ENCODE measurements at regions not wholly inside any gene's neighbourhood (a gene's known extent, or its start where the extent isn't known, plus 50 kb on each side); places are given as distances from the start of the nearest gene placed in this dataset.
"Not testable (repeated sequence)": the region's sequence is repeated elsewhere in the genome, so short reads cannot be mapped to it uniquely, and the experiment has no call there.

DNA sequence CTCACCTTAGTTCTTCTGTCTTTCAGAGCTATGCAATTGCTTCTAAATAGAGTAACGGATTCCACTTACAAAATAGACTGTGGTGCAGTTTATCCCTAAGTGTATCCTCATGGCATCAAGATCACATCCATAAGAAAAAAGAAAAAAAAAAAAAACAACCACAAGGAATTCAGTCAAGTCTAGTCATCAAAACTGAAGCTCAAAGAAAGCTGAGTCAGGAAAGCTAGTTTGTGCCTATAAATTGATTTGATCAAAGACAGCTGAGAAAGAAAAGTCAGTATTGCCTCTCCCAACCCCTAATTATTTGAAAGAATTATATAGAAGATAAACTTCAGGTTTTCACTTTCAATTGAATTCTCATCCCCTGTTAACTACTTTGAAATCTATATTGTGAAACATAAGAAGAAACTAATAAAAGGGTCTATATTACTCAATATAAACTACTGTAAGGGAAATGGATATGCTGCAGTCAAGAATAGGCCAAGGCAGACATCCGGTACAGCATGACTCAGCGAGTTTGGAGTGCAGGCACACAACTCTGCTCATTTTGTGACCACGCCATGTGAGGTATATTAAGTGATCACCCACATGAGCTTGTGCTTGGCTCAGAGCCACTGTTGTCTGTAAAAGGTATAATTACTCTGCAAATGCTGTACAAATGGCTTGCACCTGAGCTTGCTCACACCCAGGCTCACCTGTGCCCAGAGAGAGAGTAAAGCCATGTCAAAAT lies 568.1 kb upstream of the CRIM1 start:
- no peak for FAIRE-seq

DNA sequence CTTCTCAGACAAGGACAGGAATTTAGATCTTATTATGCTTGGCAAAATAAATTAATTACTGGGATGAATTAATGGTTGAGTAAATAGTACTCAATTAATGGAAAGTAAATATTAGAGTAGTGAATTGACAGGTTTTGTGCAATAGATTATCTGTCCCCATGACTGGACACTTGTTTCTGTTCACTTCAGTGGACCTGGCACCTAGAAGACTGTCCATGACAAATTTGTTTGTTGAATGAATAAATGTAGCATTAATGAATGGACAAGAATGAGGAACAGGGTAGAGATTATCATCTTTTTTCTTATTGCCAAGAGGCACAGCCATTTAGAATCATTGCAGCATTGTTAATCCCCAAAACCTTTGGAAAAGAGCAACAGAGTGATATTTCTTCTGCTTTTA lies 570.0 kb upstream of the CRIM1 start:
- FAIRE-seq: no peak

DNA sequence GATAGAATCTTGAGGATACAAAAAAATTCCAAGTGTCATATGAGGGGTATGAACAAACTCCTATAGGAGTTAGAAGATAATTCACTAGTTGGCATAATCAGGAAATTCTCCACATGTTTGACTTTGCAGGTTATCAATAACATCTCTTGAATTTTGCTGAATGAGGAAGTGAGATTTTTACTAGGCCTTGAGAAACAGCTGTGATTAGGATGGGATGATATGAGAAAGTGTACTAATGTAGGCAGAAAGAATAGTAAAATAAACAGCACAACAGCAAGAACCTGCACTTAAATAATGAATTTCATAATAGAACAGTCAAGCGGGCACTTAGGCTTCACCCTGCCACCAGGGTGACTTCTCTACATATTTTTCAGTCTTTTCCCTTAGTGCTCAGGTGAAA lies 570.8 kb upstream of the CRIM1 start:
- no peak for FAIRE-seq

DNA sequence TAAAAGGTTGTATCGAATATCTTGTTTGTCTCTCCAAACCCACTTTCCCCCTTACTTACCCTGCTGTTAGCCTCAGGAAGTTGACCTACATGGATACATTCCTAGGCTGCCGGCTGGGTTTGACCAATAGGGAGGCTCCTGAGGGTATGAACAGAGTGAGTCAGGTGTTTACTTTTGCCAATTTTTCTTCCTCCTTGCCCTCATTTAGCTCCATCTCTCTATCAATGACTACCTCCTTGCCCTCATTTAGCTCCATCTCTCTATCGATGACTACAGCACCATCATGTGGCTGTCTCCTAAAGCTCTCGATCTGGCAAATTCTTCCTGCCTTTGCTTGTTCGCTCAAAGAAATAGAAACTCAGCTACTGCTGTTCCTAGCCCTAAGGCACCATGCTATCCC lies 571.9 kb upstream of the CRIM1 start:
- no peak for FAIRE-seq

DNA sequence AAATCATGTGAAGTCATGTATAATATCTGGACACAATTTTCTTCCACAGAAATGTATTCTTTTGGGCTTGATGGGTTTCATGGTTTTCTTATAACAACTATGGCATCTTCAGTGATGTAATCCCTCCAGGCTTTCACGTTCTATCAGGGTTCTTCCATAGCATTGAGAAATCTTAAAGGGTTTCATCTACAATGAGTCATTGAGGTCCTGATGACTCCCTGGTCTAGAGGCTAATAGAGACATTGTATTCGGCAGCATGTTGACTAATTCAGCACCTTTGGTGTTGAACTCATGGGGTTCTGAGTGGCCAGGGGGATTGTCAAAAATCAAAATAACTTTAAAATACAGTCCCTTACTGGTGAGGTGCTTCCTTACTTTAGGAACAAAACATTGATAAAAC lies 614.0 kb upstream of the CRIM1 start:
- no peak for FAIRE-seq

DNA sequence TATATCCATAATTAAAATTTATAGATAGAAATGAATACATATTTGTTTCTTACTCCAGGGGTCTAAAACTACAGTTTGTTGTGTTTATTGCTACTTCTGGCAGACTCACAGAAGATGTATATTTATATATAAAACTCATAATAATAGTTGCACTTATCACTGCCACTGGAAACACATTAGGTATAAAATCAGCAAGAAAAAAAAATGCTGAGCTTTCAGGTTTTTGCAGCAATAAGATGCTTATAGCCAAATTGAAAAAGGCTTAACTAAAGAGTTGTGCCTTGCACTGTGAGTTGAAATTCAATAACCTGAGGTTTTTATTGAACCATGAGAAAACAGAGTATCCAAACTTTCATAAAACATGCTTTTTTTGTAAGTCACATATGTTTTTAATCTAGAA lies 623.9 kb upstream of the CRIM1 start:
- FAIRE-seq: no peak

DNA sequence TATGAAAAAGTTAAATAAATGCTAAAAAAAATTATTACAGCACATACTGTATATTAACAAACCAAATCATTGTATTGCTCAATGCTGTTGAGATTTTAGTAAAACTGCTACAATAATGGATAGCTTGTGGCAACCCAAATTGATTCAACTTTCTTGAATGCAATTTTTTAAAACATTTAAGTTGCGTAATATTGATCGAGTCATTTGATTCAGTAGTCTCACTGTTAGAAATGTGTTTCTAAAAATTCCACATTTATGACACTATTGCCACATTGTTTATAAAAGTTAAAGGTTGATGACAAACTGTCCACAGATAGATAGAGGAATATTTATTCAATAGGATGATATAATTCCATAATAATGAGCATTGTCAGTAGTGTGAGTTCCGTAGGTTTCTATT lies 640.7 kb upstream of the CRIM1 start:
- FAIRE-seq: no peak

DNA sequence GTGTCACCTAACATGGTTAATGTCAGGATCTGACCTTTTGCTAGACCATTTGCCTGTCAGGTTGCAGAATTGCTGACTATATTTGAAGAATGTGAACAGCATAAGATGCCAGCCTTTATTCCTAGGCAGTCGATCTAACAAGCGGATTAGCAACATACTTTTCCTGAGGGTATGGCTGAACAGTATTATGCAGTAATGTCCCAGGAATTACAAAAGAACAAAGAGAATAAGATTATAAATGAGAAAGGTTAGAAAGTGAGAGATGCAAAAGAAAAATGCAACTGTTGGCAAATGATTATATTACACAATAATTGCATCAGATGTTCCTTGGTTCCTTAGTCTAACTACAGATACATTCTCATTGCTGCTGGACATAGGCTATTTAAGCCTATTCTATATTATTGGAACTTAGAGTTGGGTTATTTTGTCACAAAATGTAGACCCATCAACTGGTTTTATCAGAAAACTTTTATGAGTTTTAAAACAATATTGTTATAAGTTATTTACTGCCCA lies 647.1 kb upstream of the CRIM1 start:
- no peak for FAIRE-seq

DNA sequence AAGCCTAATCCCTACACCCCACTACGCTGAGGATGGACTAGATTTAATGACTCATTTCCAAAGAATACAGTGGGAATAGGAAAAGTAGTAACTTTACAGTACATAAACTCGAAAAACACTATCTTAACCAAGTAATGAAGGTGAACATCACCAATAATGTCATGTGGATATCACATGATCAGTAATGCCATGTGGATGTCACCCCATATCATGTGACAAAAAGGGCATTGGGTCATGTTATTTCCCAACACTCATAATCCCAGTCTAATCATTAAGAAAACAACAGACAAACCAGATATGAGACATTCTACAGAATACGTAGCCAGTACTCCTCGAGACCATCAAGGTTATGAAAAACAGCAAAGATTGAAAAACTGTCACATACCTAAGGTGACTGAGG lies 667.3 kb upstream of the CRIM1 start:
- FAIRE-seq: no peak

DNA sequence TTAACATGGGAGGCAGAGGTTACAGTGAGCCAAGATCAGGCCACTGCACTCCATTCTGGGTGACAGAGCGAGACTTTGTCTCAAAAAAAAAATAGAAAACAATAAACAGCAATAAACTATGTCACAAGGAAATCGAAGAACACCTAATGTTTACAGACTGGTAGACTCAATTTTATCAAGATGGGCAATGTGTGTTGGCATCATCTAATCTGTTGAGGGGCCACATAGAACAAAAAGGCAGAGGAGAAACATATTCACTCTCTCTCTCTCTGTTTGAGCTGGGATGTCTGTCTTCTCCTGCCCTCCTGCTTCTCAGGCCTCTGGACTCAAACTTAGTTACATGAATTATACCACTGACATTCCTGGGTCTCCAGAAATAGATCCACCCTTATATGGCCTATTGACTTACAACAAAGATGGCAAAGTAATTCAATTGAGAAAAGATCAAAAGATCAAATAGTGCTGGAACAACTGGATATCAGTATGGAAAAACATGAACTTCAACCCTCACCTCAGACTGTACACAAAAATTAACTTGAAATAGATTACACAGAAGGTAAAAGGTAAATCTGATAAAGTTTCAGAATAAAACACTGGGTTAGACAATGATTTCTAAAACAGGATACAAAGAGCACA lies 703.8 kb upstream of the CRIM1 start:
- FAIRE-seq: peak; percentile 89

DNA sequence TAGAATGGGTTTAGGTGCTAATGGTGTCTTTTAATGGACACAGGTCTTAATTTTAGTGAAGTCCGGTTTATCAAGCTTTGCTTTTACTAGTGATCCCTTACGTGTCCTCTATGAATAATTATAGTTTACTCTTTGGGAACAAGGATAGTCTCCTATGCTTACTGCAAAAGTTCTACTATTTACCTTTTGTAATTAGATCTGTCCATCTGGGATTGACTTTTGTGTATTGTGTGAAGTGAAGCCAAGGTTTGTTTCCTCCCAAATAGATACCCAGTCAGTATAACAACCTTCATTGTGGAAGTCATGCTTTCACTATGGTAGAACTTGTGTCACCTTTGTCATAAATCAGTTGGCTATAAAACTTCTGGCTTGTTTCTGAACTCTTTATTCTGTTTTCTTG lies 740.9 kb upstream of the CRIM1 start:
- no peak for FAIRE-seq

DNA sequence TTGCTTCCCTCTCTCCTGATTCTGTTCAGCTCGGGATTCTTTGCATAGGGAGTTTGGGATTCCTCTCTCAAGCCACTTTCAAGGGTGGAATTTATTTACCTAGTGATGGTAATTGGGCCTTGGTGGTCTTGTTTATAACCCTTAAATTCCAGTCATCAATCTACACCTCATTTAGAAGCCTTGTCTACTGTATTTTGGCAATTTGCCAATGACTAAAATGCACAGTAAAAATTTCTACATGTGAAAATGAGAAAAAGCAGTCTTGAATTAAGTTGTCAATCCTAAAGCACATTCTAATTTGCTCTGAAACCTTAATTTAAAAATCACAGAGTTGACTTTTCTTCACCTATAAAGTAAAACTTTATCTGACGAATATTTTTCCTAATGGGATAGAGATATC lies 749.2 kb upstream of the CRIM1 start:
- no peak for FAIRE-seq

DNA sequence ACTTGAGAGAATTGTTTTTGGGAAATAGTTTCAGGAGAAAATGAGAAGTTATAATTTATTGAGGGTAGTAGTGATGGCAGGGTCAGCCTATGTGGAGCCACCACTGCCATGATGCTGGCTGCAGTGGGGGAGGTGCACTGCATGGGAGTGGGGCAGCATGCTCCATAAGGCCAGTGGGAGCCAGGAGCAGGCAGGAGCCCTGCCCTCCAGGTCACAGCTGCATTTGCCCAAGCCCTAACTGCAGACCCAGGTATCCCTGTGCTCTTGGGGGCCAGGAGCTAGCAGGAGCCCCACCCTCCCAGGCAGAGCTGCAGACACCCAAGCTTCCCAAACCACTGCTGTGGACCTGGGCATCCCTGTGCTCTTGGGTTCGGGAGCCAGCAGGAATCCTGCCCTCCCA lies 757.3 kb upstream of the CRIM1 start:
- FAIRE-seq: no peak

DNA sequence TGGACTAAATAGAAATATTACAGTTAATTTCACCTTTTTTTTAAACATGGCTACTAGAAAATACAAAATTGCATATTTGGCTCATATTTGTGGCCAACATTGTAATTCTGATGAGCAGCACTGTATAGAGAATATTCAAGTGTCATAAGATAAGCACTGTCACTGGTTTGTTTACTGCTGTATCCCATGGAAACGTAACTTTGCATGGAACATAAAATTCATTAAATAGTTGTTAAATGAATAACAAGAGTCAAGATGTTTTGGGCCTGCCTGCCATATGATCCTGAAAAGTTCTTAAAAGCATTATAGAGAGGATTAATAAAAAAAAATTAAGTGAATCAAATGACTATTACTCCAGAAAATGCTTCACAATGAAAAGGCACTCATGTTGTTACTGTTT lies 763.7 kb upstream of the CRIM1 start:
- FAIRE-seq: no peak

DNA sequence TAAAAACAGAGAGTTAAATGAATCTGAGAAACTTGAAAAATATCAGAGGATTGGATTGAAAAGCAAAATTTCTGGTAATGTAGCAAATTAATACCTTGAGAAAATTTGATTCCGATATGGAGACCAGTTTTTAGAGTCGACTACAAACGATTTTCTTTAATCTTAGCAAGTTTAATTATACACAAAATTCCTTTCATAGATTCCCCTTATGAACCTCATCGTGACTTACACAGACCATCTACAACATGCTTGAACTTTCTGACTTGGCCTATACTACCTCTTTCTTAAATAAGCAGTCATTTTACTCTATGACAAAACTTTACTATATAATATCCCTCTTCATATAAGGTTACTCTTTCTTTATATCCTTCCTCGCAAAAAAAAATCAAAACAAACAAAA lies 769.6 kb upstream of the CRIM1 start:
- FAIRE-seq: no peak

DNA sequence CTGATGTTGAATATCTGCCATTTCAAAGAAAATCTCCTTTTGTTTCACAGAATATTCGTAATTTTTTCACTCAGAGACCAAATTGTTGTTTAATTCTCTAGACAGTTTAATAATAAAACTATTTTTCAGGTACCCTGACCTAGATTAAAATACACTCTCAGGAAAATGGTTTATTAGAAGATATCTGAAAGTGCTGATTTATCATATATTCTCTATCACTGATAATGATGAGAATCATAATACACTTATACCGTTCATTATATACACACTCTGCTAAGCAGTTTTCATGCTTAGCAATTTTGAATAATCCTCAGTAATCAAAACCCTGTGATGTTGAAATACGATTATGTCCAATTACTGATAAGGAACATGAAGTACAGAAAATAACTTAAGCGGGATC lies 772.9 kb upstream of the CRIM1 start:
- FAIRE-seq: no peak

DNA sequence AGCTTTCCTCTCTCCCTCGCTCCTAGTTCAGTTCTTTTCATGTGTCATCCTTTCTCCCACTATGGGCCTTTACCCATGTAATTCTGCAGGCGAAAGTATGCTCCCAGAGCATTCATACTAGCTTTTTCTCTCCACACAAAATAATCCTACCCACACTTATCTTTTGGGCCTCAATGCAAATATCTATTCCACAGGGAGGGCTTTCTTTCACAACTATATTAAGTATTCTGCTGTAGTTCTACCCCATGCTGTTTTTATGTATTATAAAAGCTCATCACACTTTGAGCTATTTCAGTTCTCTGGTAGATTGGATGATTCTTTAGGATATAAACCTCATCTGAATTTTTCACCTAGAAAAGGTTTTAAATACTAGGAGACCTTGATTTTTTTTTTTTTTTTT lies 774.6 kb upstream of the CRIM1 start:
- no peak for FAIRE-seq

DNA sequence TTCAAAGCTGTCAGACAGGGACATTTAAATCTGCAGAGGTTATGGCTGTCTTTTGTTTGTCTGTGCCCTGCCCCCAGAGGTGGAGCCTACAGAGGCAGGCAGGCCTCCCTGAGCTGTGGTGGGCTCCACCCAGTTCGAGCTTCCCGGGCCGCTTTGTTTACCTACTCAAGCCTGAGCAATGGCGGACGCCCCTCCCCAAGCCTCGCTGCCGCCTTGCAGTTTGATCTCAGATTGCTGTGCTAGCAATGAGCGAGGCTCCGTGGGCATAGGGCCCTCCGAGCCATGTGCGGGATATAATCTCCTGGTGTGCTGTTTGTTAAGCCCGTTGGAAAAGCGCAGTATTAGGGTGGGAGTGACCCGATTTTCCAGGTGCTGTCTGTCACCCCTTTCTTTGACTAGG lies 787.0 kb upstream of the CRIM1 start:
- FAIRE-seq: not testable (repeated sequence)

DNA sequence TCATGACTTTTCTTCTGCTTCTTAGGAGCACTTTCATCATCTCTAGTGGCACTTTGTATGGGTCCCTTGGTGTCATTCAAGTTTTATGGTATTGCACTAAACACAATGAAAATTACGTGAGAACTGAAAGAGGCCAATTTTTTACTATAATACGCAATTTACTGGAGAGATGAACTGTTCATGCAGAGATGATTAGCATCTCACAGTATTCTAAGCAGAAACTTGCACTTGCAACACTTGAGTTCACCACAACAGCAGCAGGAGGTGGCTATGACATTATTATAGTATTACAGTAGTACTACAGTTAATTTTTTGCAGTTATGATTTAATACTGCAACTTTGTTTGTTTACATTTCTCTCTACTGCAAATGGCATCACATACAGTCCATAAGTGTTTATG lies 793.1 kb upstream of the CRIM1 start:
- no peak for FAIRE-seq

DNA sequence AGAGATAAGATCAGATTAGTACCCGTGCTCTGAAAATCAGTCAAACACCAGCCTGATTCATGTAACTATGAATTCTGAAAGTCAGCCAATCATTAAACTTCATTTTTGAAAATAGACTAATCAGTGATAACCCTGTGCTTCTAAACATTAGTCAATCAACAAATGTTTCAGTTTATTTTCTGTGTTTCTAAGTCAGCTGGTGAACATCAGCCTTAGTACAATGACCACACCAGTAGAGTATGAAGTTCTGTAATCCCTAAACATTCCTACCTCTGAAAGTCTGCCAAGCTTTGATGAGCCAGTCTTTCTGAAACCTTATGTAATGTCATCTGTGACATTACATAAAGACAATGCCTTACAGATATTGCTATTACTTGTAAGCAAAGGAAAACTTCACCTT lies 807.4 kb upstream of the CRIM1 start:
- FAIRE-seq: no peak

DNA sequence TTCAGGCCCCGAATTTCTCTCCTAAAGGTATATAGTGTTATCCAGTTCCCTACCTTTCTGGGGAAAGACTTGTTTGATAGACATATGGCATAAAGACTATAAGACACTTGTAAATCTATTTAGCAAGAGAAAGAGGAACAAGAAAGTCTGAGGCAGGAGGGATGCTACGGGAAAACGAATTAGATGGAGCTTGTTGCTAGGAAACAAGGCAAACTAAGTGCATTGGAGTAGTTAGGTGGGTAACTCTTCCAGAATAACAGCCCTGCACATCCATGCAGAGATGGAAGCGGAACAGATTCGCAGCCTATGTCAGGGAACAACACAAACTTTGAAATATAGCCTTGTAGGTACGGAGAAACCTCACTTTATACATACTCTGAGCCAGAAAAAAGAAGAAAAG lies 810.3 kb upstream of the CRIM1 start:
- no peak for FAIRE-seq

DNA sequence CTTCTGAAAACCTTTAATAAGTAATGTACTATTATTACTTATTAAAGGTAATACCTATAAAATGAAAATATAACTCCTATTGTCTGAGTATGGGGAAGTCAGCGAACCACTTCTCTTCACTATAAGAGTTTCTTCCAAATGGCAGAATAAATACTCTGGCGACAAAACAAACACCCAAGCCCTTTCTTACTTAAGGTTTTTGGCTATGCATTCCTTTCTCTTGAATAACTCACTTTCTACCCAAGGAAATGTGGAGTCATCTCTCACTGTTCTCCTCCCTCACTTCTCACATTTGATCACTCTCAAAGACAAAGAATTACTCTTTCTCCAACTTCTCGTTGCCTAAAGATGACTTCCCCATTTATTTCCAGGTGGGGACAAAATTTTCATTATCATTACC lies 816.8 kb upstream of the CRIM1 start:
- FAIRE-seq: no peak

DNA sequence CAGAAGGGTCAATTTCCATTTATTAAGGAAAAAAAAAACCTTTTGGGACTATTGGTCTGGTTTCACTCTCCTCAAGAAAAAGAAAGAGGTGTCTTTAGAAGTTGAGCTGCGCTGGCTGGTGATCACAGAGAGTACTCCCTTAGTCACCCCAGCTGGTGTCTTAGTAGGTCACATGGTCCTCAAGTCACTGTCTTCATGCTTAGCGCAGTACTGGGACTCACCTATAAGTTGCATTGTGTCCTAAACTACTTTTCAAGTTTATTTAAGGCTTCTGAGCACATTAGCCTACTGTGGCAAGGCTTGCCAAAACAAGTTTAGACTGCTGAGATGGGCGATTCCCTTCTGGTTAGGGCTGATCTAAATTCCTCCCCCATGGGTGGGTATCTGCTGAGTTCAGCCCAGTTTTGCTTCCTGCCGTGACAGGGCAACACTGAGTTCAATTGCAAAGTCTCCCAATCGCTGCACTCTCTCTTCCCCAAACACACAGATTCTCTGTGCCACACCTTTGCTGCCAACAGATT lies 824.9 kb upstream of the CRIM1 start:
- FAIRE-seq: no peak

DNA sequence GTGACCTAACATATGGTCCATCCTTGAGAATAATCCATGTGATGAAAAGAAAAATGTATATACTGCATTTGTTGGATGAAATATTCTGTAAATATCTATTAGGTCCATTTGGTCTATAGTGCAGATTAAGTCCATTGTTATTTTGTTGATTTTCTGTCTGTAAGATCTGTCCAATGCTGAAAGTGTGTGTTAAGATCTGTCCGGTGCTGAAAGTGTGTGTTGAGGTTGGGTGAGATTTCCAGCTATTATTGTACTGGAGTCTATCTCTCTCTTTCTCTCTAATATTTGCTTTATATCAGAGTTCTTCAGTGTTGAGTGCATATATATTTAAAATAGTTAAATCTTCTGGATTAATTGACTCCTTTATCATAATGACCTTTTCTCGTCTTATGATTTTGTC lies 828.8 kb upstream of the CRIM1 start:
- FAIRE-seq: no peak

DNA sequence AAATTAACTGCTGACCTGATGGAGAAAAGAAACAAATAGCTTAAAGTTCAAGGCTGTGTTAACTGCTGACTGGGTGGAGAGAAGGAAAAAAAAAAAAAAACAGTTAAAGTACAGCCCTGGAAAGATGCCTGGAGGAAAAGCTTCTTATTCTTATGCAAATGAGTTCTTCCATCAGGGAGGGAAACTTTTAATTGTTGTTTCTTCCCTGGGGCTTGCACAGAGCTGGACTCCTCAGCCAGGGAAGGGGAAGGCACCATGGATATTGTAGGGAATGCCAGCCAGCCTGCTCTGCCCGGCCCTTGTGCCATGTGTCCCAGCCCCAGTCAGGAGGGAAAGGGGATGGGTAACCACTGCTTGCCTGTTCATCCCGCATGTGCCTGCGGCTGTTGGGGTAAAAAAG lies 833.1 kb upstream of the CRIM1 start:
- no peak for FAIRE-seq

Measured in colon (tissue), 2 donors.